Osteocyte (in vitro differentiated cells): ENCODE measurements at regions not wholly inside any gene's neighbourhood (a gene's known extent, or its start where the extent isn't known, plus 50 kb on each side); places are given as distances from the start of the nearest gene placed in this dataset.
"Not testable (repeated sequence)": the region's sequence is repeated elsewhere in the genome, so short reads cannot be mapped to it uniquely, and the experiment has no call there.

Source experiments
- DNase-seq: peaks from one replicate; pipeline ENCODE4 v3.0.0; 2021; ENCODE audit warnings: mixed read lengths; ENCODE audit not compliant: unreplicated experiment; ENCODE audit errors: extremely low spot score
- H3K27ac Mint-ChIP-seq: one replicate; pipeline ENCODE4 v1.8.0; 2021; ENCODE audit warnings: mild to moderate bottlenecking, mixed read lengths; ENCODE audit not compliant: unreplicated experiment
- H3K27me3 Mint-ChIP-seq: one replicate; pipeline ENCODE4 v1.8.0; 2021; ENCODE audit warnings: mixed read lengths; ENCODE audit not compliant: unreplicated experiment
- H3K36me3 Mint-ChIP-seq: one replicate; pipeline ENCODE4 v1.8.0; 2021; ENCODE audit warnings: mixed read lengths; ENCODE audit not compliant: unreplicated experiment
- H3K4me1 Mint-ChIP-seq: one replicate; pipeline ENCODE4 v1.8.0; 2021; ENCODE audit warnings: mixed read lengths; ENCODE audit not compliant: unreplicated experiment
- H3K4me3 Mint-ChIP-seq: one replicate; pipeline ENCODE4 v1.8.0; 2021; ENCODE audit warnings: mild to moderate bottlenecking, moderate library complexity, mixed read lengths; ENCODE audit not compliant: unreplicated experiment
- H3K9me3 Mint-ChIP-seq: one replicate; pipeline ENCODE4 v1.8.0; 2021; ENCODE audit warnings: mixed read lengths; ENCODE audit not compliant: unreplicated experiment
- TF ChIP-seq, protein P1 (sequence below): fragments of 200-600 bp; sonication (generic); IDR thresholded peaks from 2 replicates; pipeline ENCODE4 v1.5.0; 2021; ENCODE audit warnings: antibody characterized with exemption, mild to moderate bottlenecking, moderate library complexity

DNA sequence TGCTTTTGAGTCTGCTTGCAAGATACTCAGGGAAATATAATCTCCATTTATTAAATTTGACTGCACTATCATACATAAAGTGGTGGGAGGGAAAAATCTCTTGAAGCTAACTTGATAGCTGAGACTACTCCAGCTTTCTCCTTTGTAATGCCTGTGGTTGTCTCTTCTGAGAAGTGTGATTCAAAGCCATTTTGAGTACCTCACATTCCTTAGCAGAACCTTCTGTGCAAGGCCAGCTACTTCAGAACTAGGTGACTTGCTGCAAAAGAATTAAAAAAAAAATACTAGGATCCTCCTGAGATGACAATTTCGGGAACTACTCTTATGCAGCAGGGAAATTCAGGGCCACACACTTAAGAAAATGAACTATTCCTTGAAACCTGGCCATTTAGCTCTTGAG lies 294.8 kb downstream of the MDFIC start:
- H3K4me1 Mint-ChIP-seq = peaks cover 2% of the 10 kb centered on the region
- TF ChIP-seq, protein P1, sequence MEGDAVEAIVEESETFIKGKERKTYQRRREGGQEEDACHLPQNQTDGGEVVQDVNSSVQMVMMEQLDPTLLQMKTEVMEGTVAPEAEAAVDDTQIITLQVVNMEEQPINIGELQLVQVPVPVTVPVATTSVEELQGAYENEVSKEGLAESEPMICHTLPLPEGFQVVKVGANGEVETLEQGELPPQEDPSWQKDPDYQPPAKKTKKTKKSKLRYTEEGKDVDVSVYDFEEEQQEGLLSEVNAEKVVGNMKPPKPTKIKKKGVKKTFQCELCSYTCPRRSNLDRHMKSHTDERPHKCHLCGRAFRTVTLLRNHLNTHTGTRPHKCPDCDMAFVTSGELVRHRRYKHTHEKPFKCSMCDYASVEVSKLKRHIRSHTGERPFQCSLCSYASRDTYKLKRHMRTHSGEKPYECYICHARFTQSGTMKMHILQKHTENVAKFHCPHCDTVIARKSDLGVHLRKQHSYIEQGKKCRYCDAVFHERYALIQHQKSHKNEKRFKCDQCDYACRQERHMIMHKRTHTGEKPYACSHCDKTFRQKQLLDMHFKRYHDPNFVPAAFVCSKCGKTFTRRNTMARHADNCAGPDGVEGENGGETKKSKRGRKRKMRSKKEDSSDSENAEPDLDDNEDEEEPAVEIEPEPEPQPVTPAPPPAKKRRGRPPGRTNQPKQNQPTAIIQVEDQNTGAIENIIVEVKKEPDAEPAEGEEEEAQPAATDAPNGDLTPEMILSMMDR = no peak
- H3K27ac Mint-ChIP-seq = no peak overlapping the region
- H3K9me3 Mint-ChIP-seq = no peaks in the 10 kb centered on the region
- H3K27me3 Mint-ChIP-seq = no peaks in the 10 kb centered on the region
- DNase-seq = no peak
- H3K4me3 Mint-ChIP-seq = no peak overlapping the region
- no peaks in the 10 kb centered on the region for H3K36me3 Mint-ChIP-seq

- DNase-seq = no peak
- no peaks in the 10 kb centered on the region for H3K4me1 Mint-ChIP-seq
- no peaks in the 10 kb centered on the region for H3K36me3 Mint-ChIP-seq
- H3K27ac Mint-ChIP-seq = no peak overlapping the region
- no peaks in the 10 kb centered on the region for H3K27me3 Mint-ChIP-seq
- TF ChIP-seq, protein P1 = no peak
- H3K4me3 Mint-ChIP-seq = no peak overlapping the region
- peaks cover 6% of the 10 kb centered on the region for H3K9me3 Mint-ChIP-seq
Observed at GRCh38 chr7:115211171-115211570, 289.3 kb downstream of the MDFIC start.

DNA sequence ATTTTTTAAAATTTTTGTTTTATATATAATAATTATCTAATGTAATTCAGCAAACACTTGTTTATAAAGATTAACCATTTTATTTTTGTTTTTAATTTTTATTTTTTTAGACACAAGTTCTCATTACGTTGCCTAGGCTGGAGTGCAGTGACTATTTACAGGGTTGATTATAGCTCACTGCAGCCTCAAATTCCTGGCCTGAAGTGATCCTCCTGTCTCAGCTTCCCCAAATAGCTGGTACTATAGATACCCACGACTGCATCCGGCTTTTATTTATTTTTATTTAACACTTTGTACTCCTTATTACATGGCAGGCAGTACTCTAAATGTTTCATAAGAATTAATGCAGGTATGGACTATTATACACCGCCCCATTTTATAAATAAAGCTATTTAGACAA lies 288.7 kb downstream of the MDFIC start:
- no peaks in the 10 kb centered on the region for H3K27me3 Mint-ChIP-seq
- no peak overlapping the region for H3K4me3 Mint-ChIP-seq
- DNase-seq = no peak
- no peaks in the 10 kb centered on the region for H3K4me1 Mint-ChIP-seq
- no peaks in the 10 kb centered on the region for H3K36me3 Mint-ChIP-seq
- peaks cover 10% of the 10 kb centered on the region for H3K9me3 Mint-ChIP-seq
- no peak overlapping the region for H3K27ac Mint-ChIP-seq
- TF ChIP-seq, protein P1 = no peak

- H3K9me3 Mint-ChIP-seq = peaks cover 15% of the 10 kb centered on the region
- no peak overlapping the region for H3K27ac Mint-ChIP-seq
- H3K27me3 Mint-ChIP-seq = no peaks in the 10 kb centered on the region
- DNase-seq = no peak
- no peak overlapping the region for H3K4me3 Mint-ChIP-seq
- no peaks in the 10 kb centered on the region for H3K4me1 Mint-ChIP-seq
- no peaks in the 10 kb centered on the region for H3K36me3 Mint-ChIP-seq
- TF ChIP-seq, protein P1 = no peak
Observed at GRCh38 chr7:115208710-115209560, 287.0 kb downstream of the MDFIC start.

- H3K27ac Mint-ChIP-seq, H3K36me3 Mint-ChIP-seq, DNase-seq, H3K27me3 Mint-ChIP-seq, H3K4me3 Mint-ChIP-seq, H3K4me1 Mint-ChIP-seq: not testable (repeated sequence)
- peaks cover 15% of the 10 kb centered on the region for H3K9me3 Mint-ChIP-seq
Observed at GRCh38 chr7:115206374-115206773, 284.5 kb downstream of the MDFIC start.
